HG03280 (cell line): ENCODE measurements at regions not wholly inside any gene's neighbourhood (a gene's known extent, or its start where the extent isn't known, plus 50 kb on each side); places are given as distances from the start of the nearest gene placed in this dataset.
"Not testable (repeated sequence)": the region's sequence is repeated elsewhere in the genome, so short reads cannot be mapped to it uniquely, and the experiment has no call there.

Source experiments
- ATAC-seq: cut with Tn5 transposase; IDR thresholded peaks from one replicate; pipeline ENCODE4 v1.9.1; 2021; ENCODE audit warnings: mild to moderate bottlenecking, moderate library complexity; ENCODE audit not compliant: unreplicated experiment

DNA sequence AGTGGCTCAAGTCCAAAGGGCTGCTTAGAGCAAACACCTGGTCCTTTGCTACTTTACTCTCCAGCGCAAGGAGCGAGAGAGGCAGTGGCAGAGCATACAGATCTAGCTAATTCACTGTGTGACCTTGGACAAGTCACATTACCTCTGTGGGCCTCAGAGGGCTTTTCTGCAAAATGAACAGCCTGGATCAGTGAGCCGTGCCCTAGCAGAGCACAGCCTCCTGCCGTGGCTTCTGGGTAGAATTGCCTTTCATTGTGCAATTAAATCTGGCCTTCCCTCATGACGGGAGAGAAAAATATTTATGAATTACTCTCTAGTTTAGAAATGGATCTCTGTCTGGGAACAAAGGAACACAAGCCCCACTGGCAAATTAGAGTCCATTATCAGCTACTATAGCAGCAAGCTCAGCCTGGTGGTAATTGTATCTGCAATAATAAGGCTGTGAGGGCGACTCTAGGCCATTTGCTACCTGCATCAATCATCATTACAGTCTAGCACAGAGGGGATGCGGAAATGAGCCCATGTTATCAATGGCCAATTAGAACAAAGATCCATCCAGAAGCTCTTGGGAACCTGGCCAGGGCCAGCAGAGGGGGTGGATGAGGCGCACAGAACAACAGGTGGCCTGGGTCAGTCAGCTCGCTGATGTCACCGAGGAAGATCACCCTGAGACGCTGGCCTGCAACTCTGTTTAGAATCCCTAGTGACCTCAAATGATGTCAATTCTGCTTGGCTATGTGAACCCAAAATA, 114.2 kb upstream of the LY86 start:
- no peak for ATAC-seq

- no peak for ATAC-seq
These were observed 108.7 kb upstream of the LY86 start for GRCh38 chr6:6479785-6480184.

DNA sequence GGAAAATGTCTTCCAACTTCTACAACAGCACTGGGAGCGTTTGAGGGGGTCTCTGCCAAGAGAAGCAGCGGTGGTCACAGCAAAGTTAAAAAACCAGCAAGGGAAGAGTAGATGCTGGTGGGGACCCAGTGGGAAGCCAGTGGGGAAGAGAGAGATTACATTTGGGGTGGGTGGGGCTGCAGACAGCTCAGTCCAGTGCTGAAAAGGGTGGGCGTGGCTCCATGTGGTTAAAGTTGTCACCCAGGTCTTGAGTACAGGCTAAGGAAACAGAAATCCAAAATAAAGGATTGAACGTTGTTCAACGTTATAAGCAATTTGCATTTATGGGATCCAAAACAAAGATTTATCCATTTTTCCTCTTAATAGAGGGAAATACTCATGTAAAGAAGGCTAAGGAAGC, 106.3 kb upstream of the LY86 start:
- no peak for ATAC-seq

DNA sequence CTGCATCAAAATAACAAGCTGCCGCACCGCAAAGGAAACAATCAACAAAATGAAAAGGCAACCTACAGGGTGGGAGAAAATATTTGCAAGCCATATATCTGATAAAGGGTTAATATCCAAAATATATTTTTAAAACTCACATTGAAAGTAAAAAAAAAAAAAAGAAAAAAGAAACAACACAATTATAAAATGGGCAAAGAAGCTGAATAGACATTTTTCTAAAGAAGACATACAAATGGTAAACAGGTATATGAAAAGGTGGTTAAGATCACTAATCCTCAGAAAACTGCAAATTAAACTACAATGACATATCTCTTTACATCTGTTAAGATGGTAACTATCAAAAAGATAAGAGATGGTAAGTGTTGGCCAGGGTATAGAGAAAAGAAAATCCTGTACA, 105.4 kb upstream of the LY86 start:
- ATAC-seq = no peak

- no peak for ATAC-seq
These were observed 104.8 kb upstream of the LY86 start for GRCh38 chr6:6483733-6484132.

GRCh38 chr6:6484681-6485080, 103.8 kb upstream of the LY86 start:
- ATAC-seq = no peak

- ATAC-seq = no peak
These were observed 101.9 kb upstream of the LY86 start for GRCh38 chr6:6486595-6486994.

DNA sequence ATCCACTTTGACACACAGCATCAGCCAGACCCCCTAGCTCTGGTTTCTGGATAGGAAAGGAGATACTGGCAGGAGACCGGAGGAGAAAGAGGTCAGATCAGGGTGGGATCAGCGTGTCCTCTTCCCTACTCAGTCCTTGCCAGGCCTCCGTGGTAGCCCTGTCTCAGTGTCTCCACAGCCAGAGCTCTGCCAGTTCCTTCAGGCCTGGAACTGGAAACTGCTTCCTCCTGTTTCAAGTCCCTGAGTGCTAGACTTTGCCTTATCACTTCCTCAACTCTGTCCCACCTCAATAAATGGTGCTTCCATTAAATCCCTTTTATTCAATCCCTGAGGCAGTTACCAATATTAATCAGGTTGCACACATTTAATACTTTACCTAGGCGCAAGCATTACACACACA, 96.8 kb upstream of the LY86 start:
- ATAC-seq = no peak

GRCh38 chr6:6492675-6493074, 95.8 kb upstream of the LY86 start:
- no peak for ATAC-seq

DNA sequence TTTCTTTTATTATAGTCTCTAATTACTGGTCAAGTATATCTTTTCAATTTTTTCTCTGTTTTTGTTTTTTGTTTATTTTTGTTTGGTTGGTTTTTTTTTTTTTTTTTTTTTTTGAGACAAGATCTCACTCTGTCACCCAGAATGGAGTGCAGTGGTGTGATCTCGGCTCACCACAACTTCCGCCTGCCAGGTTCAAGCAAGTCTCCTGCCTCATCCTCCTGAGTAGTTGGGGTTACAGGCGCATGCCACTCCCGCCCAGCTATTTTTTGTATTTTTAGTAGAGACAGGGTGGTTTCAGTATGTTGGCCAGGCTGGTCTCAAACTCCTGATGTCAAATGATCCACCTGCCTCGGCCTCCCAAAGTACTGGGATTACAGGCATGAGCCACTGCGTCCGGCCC, 94.4 kb upstream of the LY86 start:
- not testable (repeated sequence) for ATAC-seq

- ATAC-seq = no peak
These were observed 93.8 kb upstream of the LY86 start for GRCh38 chr6:6494677-6495076.

- ATAC-seq = no peak
These were observed 92.7 kb upstream of the LY86 start for GRCh38 chr6:6495851-6496250.

DNA sequence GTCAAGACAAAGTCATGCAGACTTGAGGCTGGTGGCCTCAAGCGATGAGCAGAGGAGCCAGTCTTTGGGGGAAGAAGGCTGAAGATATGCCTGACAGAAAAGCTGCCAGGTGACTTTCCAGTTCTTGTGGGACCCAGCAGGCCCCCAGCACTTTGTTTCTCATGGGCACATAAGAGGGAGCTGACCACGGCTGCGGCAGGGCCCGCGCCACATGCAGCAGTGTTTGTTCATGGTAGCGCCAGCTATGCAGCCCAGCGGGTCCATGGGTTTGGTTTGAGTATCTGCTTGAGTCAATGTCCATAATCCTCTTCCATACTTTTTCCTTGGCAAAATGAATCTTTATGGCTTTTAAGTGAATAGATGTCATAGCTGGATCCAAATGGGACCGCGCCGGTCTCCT, 91.0 kb upstream of the LY86 start:
- ATAC-seq = no peak

DNA sequence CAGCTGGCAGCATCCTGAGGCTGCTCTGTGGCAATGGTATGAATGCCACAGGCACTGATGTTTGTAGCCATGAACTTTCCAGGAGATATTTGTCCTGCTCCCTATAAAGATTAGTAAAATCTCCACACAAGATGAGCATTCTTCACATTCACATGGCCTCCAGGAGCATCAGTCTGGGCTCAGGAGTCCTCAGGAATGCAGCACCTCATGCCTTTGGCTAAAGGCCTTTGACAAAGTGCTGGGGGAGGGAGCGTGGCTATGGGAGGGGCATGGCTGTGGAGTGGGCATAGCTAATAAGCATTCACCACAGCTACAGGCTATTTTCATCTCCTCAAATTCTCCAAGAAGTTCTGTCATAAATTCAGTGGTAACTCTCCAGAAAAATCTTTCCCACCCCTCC, 90.5 kb upstream of the LY86 start:
- no peak for ATAC-seq

GRCh38 chr6:6503191-6503590, 85.3 kb upstream of the LY86 start:
- no peak for ATAC-seq

DNA sequence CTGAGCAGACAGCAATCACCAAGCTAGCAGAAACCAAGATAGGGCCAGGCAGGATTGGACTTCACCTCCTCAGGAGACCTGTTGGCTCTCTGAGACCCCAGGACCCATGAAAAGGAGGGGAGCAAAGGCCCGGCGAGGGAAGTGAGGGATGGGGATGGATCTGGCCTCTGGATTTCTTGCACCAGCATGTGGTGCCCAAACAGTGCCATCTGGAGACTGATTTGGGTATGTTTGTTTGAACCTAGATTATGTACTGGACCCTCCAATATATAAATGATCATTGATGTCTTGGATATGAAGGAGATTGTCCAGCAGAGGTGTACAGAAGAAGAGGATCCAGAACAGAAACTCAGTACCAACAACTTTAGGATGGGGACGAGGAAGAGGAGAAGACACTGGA, 83.4 kb upstream of the LY86 start:
- ATAC-seq = no peak

DNA sequence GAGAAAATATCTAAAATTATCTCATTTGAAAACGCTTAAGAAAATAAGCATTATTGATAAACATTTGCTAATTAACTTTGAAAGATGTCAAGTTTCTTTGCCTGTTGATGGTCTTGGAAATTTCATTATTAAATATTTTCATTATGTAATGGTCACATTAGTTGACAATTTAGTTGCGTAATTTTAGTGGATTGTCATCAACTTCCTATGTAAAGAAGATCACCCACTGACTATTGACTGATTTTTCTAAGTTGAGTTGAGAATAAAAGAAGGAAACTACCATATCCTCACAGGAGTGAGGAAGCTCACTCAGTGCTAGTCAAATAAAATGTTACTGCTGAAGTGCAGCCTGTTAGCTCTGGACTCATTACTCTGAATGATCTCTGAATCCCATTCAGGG, 79.9 kb upstream of the LY86 start:
- no peak for ATAC-seq

DNA sequence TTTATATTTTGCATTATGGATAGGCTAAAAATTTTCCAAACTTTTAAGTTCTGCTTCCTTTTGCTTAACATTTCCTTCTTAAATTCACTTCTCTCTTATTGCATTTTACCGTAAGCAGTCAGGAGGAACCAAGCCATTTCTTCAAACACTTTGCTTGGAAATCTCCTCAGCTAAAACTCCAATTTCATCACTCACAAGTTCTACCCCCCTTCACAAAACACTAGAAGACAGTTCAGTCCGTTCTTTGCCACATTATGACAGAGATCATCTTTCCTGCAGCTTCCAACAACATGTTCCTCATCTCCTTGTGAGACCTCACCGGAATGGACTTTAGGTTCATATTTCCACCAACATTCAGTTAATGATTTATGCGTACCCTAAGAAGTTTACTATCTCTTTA, 79.2 kb upstream of the LY86 start:
- ATAC-seq = no peak

DNA sequence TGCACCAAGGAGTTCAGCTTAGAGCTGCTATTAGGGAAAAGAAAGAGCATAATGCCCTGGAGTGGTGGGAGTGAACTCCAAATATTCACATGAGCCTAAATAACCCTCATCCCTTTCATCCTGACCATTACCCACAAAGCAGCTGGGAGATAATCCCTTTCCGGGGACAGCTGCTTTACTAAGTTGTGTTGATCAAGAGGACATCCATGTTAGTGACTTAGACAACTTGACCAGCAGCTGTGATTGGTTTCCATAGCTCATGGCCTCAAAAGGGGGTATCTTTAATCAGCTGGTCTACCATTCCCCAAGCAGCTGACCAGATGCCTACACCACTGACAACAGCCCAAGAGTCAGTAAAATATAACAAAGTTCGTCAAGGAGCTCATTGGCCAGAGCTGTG, 75.8 kb upstream of the LY86 start:
- ATAC-seq = no peak

DNA sequence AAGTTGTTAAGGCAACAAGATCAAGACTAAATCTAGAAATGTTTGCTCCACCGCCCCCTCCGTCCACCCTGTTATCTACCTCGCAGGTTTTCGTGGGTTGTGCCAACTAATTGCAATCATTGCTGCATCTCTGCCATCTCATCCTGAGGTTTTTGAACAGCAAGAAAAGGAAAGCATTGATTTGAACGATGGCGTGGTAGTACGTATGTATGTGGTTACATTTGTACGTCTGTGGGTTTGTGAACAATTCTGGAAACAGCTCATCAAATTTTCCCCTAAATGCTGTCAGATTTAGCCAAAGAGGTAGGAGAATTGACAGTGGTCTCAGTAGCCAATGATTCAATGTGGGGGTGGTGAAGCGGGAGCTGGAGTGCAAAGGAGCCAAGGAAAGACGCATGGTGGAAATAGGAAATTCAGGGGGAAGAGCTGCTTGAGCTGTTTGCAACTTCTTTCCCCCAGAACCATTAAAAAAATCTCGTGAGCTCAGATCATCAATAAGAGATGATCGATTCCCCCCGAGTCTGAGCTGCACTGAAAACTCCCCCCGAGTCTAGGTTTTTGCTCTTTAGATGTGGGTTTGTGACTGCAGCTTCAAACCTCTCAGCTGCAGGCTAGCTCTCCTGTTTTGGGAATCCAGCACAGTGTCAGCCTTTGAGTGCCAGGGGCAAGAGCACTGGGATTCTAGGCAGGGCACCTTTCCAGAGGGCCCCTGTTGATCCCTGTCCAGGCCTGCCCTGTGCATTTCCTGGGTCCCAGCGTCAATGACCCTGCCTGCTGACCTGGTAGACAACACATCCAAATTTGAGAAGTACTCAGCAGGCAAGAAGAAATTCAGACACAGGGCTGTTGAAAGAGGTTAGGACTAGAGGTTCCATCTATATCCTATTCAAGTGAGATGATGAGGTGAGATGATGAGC, 72.6 kb upstream of the LY86 start:
- ATAC-seq = peak; percentile 55

DNA sequence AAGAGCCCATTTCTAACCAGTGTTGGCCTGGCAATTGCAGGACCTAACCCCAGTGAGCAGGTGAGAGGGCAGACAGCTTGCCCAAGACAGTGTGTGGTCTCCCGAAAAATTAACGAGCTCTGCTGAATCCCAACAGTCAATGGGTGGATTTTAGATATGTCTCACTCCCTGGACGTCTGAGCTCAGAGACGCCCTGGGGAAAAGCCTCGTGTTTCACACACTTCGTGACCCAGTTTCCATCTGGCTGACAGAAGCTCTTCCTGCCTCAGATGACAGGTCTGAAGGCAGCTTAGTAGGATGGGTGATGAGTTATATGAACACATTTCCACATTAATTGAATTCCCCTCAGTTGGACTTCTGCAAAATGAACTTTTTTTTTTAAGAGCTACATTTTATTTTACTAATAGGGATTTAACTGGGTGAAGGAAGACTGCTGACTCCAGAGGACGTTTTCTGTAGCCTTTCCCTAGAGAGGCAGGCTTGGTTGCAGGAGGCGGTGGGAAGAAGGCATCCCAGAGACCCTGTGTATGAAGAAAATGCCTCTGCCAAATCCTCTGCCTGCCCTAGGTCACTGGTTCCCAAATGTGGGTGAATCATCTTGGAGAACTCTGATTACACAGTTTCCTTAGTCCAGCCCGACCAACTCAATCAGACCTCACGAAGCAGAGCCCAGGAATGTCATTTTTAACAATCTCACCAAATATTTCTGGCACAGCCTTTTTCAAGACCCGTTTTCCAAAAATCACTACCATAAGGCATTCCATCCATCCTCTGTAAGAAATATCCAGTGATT, 71.7 kb upstream of the LY86 start:
- no peak for ATAC-seq
